ENCODE measurements at regions not wholly inside any gene's neighbourhood (a gene's known extent, or its start where the extent isn't known, plus 50 kb on each side); places are given as distances from the start of the nearest gene placed in this dataset.

- H3K27ac ChIP-seq = no peak overlapping the region
- TF ChIP-seq ZNF302 (CRISPR knock-in tag; IDR thresholded peaks at IDR 0.05) (no peak), MYC (IDR thresholded peaks at IDR 0.05; ENCODE audit: borderline replicate concordance, low read length) (no peak)
- no peaks in the 10 kb centered on the region for H3K4me1 ChIP-seq
- WGBS (ENCODE audit: missing lambda C conversion rate) = 44% methylated on average over 3 of the region's 3 CpGs
- no peak for FAIRE-seq
- ATAC-seq = no peak
- no peak overlapping the region for H3K4me3 ChIP-seq
- ChIA-PET POLR2A (no interaction called here), CTCF (no interaction called here)
- H3K9me3 ChIP-seq = no peaks in the 10 kb centered on the region
- H3K4me2 ChIP-seq = no peak overlapping the region
- DNase-seq (ENCODE audit: low read depth in 1 of 2, low spot score in 1 of 2) = peak in 1 of 2 experiments; percentile 13
These were observed 112.8 kb downstream of the SAMD5 start for GRCh38 chr6:147621263-147621662.

- ChIA-PET CTCF (no interaction called here), POLR2A (no interaction called here)
- Histone ChIP-seq H3K27ac (no peak overlapping the region), H3K4me2 (no peak overlapping the region), H3K9me3 (no peaks in the 10 kb centered on the region), H3K4me1 (no peaks in the 10 kb centered on the region), H3K4me3 (no peak overlapping the region)
- DNase-seq (ENCODE audit: low read depth in 1 of 2, low spot score in 1 of 2) (no peak), ATAC-seq (no peak), FAIRE-seq (no peak)
- 3% methylated on average over 2 of the region's 2 CpGs for WGBS (ENCODE audit: missing lambda C conversion rate)
- TF ChIP-seq ZC3H11A (IDR thresholded peaks at IDR 0.05) (no peak), ZSCAN20 (CRISPR knock-in tag; IDR thresholded peaks at IDR 0.05) (no peak), BCL3 (IDR thresholded peaks at IDR 0.05) (no peak), ATOH8 (CRISPR knock-in tag; IDR thresholded peaks at IDR 0.05; ENCODE audit: low read depth) (no peak), USF2 (IDR thresholded peaks at IDR 0.05) (no peak), FOSL2 (IDR thresholded peaks at IDR 0.05) (no peak), FOSL2 (CRISPR knock-in tag; IDR thresholded peaks at IDR 0.05) (no peak), JUNB (IDR thresholded peaks at IDR 0.05) (no peak), RNF2 (IDR thresholded peaks at IDR 0.05; ENCODE audit: borderline replicate concordance, low read depth) (no peak), HDAC2 (IDR thresholded peaks at IDR 0.05) (no peak), EHMT2 (IDR thresholded peaks at IDR 0.05; ENCODE audit: low read depth) (no peak), E2F6 (IDR thresholded peaks at IDR 0.05; ENCODE audit: borderline replicate concordance, low read depth) (no peak), MAX (IDR thresholded peaks at IDR 0.05) (no peak), REST (IDR thresholded peaks at IDR 0.05) (no peak), TP53 (CRISPR knock-in tag; IDR thresholded peaks at IDR 0.05) (no peak), PHF8 (IDR thresholded peaks at IDR 0.05; ENCODE audit: borderline replicate concordance, low read depth) (no peak), ZFP36 (IDR thresholded peaks at IDR 0.05; ENCODE audit: borderline replicate concordance, partially characterized antibody) (no peak), CHD2 (IDR thresholded peaks at IDR 0.05; ENCODE audit: low read length, partially characterized antibody) (no peak), HOXB13 (CRISPR knock-in tag; IDR thresholded peaks at IDR 0.05; ENCODE audit: low read depth) (no peak)
These were observed 113.5 kb downstream of the SAMD5 start for GRCh38 chr6:147621961-147622360.
